ENCODE measurements at regions not wholly inside any gene's neighbourhood (a gene's known extent, or its start where the extent isn't known, plus 50 kb on each side); places are given as distances from the start of the nearest gene placed in this dataset.

GRCh38 chr14:85474431-85474830 is 55.5 kb upstream of the FLRT2 start:
- DNase-seq, result no peak

- DNase-seq, result no peak
These were observed 54.8 kb upstream of the FLRT2 start for GRCh38 chr14:85475113-85475512.

- no peak for DNase-seq
These were observed 50.6 kb upstream of the FLRT2 start for GRCh38 chr14:85479306-85479705.

- DNase-seq, result no peak
These were observed 50.2 kb upstream of the FLRT2 start for GRCh38 chr14:85479771-85480170.

All from suppressor macrophage (primary cell).